Stomach smooth muscle (tissue), 2 donors: ENCODE measurements at regions not wholly inside any gene's neighbourhood (a gene's known extent, or its start where the extent isn't known, plus 50 kb on each side); places are given as distances from the start of the nearest gene placed in this dataset.
"Not testable (repeated sequence)": the region's sequence is repeated elsewhere in the genome, so short reads cannot be mapped to it uniquely, and the experiment has no call there.

Experiments
- H3K27ac ChIP-seq: one replicate; pipeline ENCODE4 v1.7.0; 2013; ENCODE audit warnings: mild to moderate bottlenecking, low read length, inconsistent platforms
- H3K27me3 ChIP-seq, 2 donors: one replicate each; pipeline ENCODE4 v1.7.0; 2013; ENCODE audit warnings: low read length in 2 of 2; ENCODE audit not compliant: insufficient read depth in 2 of 2, control insufficient read depth in 1 of 2
- H3K36me3 ChIP-seq, 2 donors: one replicate each; pipeline ENCODE4 v1.7.0; 2013; ENCODE audit warnings: low read length in 2 of 2; ENCODE audit not compliant: control insufficient read depth in 2 of 2, insufficient read depth in 2 of 2
- H3K4me1 ChIP-seq: one replicate; pipeline ENCODE4 v1.7.0; 2013; ENCODE audit warnings: low read length; ENCODE audit not compliant: control insufficient read depth, insufficient read depth
- H3K4me3 ChIP-seq, 2 donors: one replicate each; pipeline ENCODE4 v1.7.0; 2013; ENCODE audit warnings: low read length in 2 of 2
- H3K9ac ChIP-seq, 2 donors: one replicate each; pipeline ENCODE4 v1.7.0; 2013; ENCODE audit warnings: low read length in 2 of 2, mild to moderate bottlenecking in 1 of 2
- H3K9me3 ChIP-seq, 2 donors: one replicate each; pipeline ENCODE4 v1.7.0; 2013; ENCODE audit warnings: low read length in 2 of 2; ENCODE audit not compliant: control insufficient read depth in 2 of 2
- donor health status: healthy.
- donor health status: Pancreatic carcinoma.

GRCh38 chr3:125697126-125697525, 101.8 kb upstream of the OSBPL11 start:
- H3K27me3 ChIP-seq, H3K27ac ChIP-seq, H3K4me3 ChIP-seq, H3K36me3 ChIP-seq, H3K4me1 ChIP-seq, H3K9me3 ChIP-seq, H3K9ac ChIP-seq: not testable (repeated sequence)

GRCh38 chr3:125697979-125698640, 102.8 kb upstream of the OSBPL11 start:
- H3K36me3 ChIP-seq, H3K9me3 ChIP-seq, H3K9ac ChIP-seq, H3K27ac ChIP-seq, H3K27me3 ChIP-seq, H3K4me1 ChIP-seq, H3K4me3 ChIP-seq: not testable (repeated sequence)

GRCh38 chr3:125715651-125716050, 120.4 kb upstream of the OSBPL11 start:
- Histone ChIP-seq H3K27me3 (no peaks in the 10 kb centered on the region), H3K4me1 (no peaks in the 10 kb centered on the region), H3K9me3 (no peaks in the 10 kb centered on the region), H3K4me3 (no peak overlapping the region), H3K36me3 (no peaks in the 10 kb centered on the region), H3K27ac (no peak overlapping the region), H3K9ac (no peak overlapping the region)

- H3K27me3 ChIP-seq, H3K4me1 ChIP-seq, H3K9ac ChIP-seq, H3K9me3 ChIP-seq, H3K36me3 ChIP-seq, H3K27ac ChIP-seq, H3K4me3 ChIP-seq: not testable (repeated sequence)
Observed at GRCh38 chr3:125732151-125732550, 136.9 kb upstream of the OSBPL11 start.

GRCh38 chr3:125741991-125742718, 146.9 kb upstream of the OSBPL11 start:
- not testable (repeated sequence) for H3K27ac ChIP-seq, H3K36me3 ChIP-seq, H3K4me3 ChIP-seq, H3K9me3 ChIP-seq, H3K27me3 ChIP-seq, H3K9ac ChIP-seq, H3K4me1 ChIP-seq

- H3K36me3 ChIP-seq, H3K9ac ChIP-seq, H3K4me1 ChIP-seq, H3K4me3 ChIP-seq, H3K27ac ChIP-seq, H3K27me3 ChIP-seq, H3K9me3 ChIP-seq: not testable (repeated sequence)
Observed at GRCh38 chr3:125742845-125743244, 147.5 kb upstream of the OSBPL11 start.

- H3K9ac ChIP-seq, H3K36me3 ChIP-seq, H3K27ac ChIP-seq, H3K27me3 ChIP-seq, H3K9me3 ChIP-seq, H3K4me3 ChIP-seq, H3K4me1 ChIP-seq: not testable (repeated sequence)
Observed at GRCh38 chr3:125757050-125757449, 161.8 kb upstream of the OSBPL11 start.

- H3K9ac ChIP-seq, H3K4me1 ChIP-seq, H3K4me3 ChIP-seq, H3K36me3 ChIP-seq, H3K9me3 ChIP-seq, H3K27me3 ChIP-seq, H3K27ac ChIP-seq: not testable (repeated sequence)
Observed at GRCh38 chr3:125758641-125759130, 163.4 kb upstream of the OSBPL11 start.

- not testable (repeated sequence) for H3K36me3 ChIP-seq, H3K9me3 ChIP-seq, H3K27me3 ChIP-seq, H3K4me3 ChIP-seq, H3K4me1 ChIP-seq, H3K27ac ChIP-seq, H3K9ac ChIP-seq
Observed at GRCh38 chr3:125762601-125763000, 167.3 kb upstream of the OSBPL11 start.

GRCh38 chr3:125766285-125766826, 171.1 kb upstream of the OSBPL11 start:
- Histone ChIP-seq H3K9ac (peak overlapping the region in 1 of 2 donors; percentile 45), H3K4me3 (peak overlapping the region; percentile 46 to 72)
- not testable (repeated sequence) for H3K9me3 ChIP-seq, H3K36me3 ChIP-seq, H3K27ac ChIP-seq, H3K27me3 ChIP-seq, H3K4me1 ChIP-seq

- not testable (repeated sequence) for H3K36me3 ChIP-seq, H3K9me3 ChIP-seq, H3K9ac ChIP-seq, H3K27me3 ChIP-seq, H3K4me1 ChIP-seq, H3K27ac ChIP-seq
- peak overlapping the region in 1 of 2 donors; percentile 72 for H3K4me3 ChIP-seq
Observed at GRCh38 chr3:125766931-125767330, 171.6 kb upstream of the OSBPL11 start.
